ENCODE measurements at regions not wholly inside any gene's neighbourhood (a gene's known extent, or its start where the extent isn't known, plus 50 kb on each side); places are given as distances from the start of the nearest gene placed in this dataset.

GRCh38 chr16:13453938-13454553, 465.9 kb upstream of the ERCC4 start:
- ChIA-PET CTCF (ENCODE audit: low intra/inter-chr PET ratio, low total read pairs) (interaction anchor here (1.2 to 3.2 kb wide), 5 partner anchors 28 to 1114 kb away, joined by 5 to 42 read pairs (median 7); no protein-coding TSS in a partner anchor), POLR2A (interaction anchor here (1.0 kb wide), 1 partner anchor 838 kb away, joined by 3 read pairs; no protein-coding TSS in a partner anchor)
- Histone ChIP-seq H3K27me3 (ENCODE audit: control insufficient read depth in 1 of 2, insufficient read depth in 2 of 2, low read length in 2 of 2) (no peaks in the 10 kb centered on the region), H3K9ac (ENCODE audit: insufficient read depth, low read depth, low read length) (no peak overlapping the region), H4K20me1 (ENCODE audit: insufficient read depth, low read length) (no peaks in the 10 kb centered on the region), H3K4me3 (replicated peaks in 1 of 3; ENCODE audit: insufficient read depth in 1 of 3, low read depth in 2 of 3, low read length in 3 of 3) (no peak overlapping the region), H3K27ac (ENCODE audit: extremely low read length, insufficient read depth, low read length) (no peak overlapping the region), H3K4me1 (ENCODE audit: insufficient read depth, low read length) (no peaks in the 10 kb centered on the region), H2AFZ (ENCODE audit: low read length) (no peak overlapping the region), H3K79me2 (ENCODE audit: insufficient read depth, low read length) (no peaks in the 10 kb centered on the region), H3K36me3 (replicated peaks in 1 of 2; ENCODE audit: control insufficient read depth in 1 of 2, insufficient read depth in 2 of 2, low read length in 2 of 2) (no peaks in the 10 kb centered on the region), H3K4me2 (ENCODE audit: low read depth, low read length) (no peak overlapping the region), H3K9me3 (ENCODE audit: low read length) (no peaks in the 10 kb centered on the region)
- 32% methylated on average over 10 of the region's 10 CpGs for WGBS (ENCODE audit: low lambda C conversion rate)
- intact Hi-C loops (cut with micrococcal nuclease; ENCODE audit: unreplicated experiment) = loop anchor here (1.0 to 2.0 kb wide), 2 partner anchors 558 to 1113 kb away; no protein-coding TSS in a partner anchor
- BruUV-seq (replicated peaks) = no TSS peak
- FAIRE-seq (peak; percentile 58), DNase-seq (ENCODE audit: low spot score) (peak; percentile 38), ATAC-seq (peak; percentile 65)
- in situ Hi-C loops (cut with HindIII; ENCODE audit: extremely low pct_ligation_motif_present, low pct_unique_long_range_greater_than_20kb) = loop anchor here (5.0 kb wide), 1 partner anchor 567 kb away; no protein-coding TSS in a partner anchor
- TF ChIP-seq NR1H2 (CRISPR knock-in tag; IDR thresholded peaks at IDR 0.05; ENCODE audit: borderline replicate concordance, low read depth) = no peak
- no peak for TF ChIP-seq ELF1 (CRISPR knock-in tag; IDR thresholded peaks at IDR 0.05)
- TF ChIP-seq, protein P1, sequence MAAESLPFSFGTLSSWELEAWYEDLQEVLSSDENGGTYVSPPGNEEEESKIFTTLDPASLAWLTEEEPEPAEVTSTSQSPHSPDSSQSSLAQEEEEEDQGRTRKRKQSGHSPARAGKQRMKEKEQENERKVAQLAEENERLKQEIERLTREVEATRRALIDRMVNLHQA (CRISPR knock-in tag; IDR thresholded peaks at IDR 0.05) = no peak
- peak; percentile 31; the same call in 1 of the 2 replicates for TF ChIP-seq MIXL1 (CRISPR knock-in tag; IDR thresholded peaks at IDR 0.05)
- no peak for TF ChIP-seq FOXO1 (CRISPR knock-in tag; IDR thresholded peaks at IDR 0.05)
- TF ChIP-seq ZNF883 (CRISPR knock-in tag; IDR thresholded peaks at IDR 0.05; ENCODE audit: not compliant biosample characterization) = no peak
- no peak for TF ChIP-seq TEF (CRISPR knock-in tag; IDR thresholded peaks at IDR 0.05)
- no peak for TF ChIP-seq MXD1 (CRISPR knock-in tag; IDR thresholded peaks at IDR 0.05)
- TF ChIP-seq STAG1 (CRISPR knock-in tag; IDR thresholded peaks at IDR 0.05) = peak; percentile 91
- TF ChIP-seq SMC3 (IDR thresholded peaks at IDR 0.05; ENCODE audit: low read length) = peak; percentile 93
- no peak for TF ChIP-seq PRPF4 (IDR thresholded peaks at IDR 0.05; ENCODE audit: low read depth, low read length, poor library complexity, severe bottlenecking)
- TF ChIP-seq CAMTA2 (CRISPR knock-in tag; IDR thresholded peaks at IDR 0.05; ENCODE audit: borderline replicate concordance) = no peak
- TF ChIP-seq, protein P2, sequence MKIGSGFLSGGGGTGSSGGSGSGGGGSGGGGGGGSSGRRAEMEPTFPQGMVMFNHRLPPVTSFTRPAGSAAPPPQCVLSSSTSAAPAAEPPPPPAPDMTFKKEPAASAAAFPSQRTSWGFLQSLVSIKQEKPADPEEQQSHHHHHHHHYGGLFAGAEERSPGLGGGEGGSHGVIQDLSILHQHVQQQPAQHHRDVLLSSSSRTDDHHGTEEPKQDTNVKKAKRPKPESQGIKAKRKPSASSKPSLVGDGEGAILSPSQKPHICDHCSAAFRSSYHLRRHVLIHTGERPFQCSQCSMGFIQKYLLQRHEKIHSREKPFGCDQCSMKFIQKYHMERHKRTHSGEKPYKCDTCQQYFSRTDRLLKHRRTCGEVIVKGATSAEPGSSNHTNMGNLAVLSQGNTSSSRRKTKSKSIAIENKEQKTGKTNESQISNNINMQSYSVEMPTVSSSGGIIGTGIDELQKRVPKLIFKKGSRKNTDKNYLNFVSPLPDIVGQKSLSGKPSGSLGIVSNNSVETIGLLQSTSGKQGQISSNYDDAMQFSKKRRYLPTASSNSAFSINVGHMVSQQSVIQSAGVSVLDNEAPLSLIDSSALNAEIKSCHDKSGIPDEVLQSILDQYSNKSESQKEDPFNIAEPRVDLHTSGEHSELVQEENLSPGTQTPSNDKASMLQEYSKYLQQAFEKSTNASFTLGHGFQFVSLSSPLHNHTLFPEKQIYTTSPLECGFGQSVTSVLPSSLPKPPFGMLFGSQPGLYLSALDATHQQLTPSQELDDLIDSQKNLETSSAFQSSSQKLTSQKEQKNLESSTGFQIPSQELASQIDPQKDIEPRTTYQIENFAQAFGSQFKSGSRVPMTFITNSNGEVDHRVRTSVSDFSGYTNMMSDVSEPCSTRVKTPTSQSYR (CRISPR knock-in tag; IDR thresholded peaks at IDR 0.05; ENCODE audit: borderline replicate concordance) = no peak
- no peak for TF ChIP-seq SRF (IDR thresholded peaks at IDR 0.05; ENCODE audit: low read depth, low read length)
- no peak for TF ChIP-seq TBP (CRISPR knock-in tag; IDR thresholded peaks at IDR 0.05)
- peak; percentile 83 for TF ChIP-seq CTCF (CRISPR knock-in tag; IDR thresholded peaks at IDR 0.05)
- no peak for TF ChIP-seq TSC22D2 (CRISPR knock-in tag; IDR thresholded peaks at IDR 0.05; ENCODE audit: borderline replicate concordance)
- no peak for TF ChIP-seq ZSCAN9 (CRISPR knock-in tag; IDR thresholded peaks at IDR 0.05; ENCODE audit: borderline replicate concordance)
- TF ChIP-seq NR2F6 (IDR thresholded peaks at IDR 0.05) = 0 out of 2 replicates have a peak, but pooled peaks have one; percentile 36
- TF ChIP-seq NR2F6 (CRISPR knock-in tag; IDR thresholded peaks at IDR 0.05) = no peak
- no peak for TF ChIP-seq ZNF207 (IDR thresholded peaks at IDR 0.05; ENCODE audit: borderline replicate concordance)
